ENCODE measurements at regions not wholly inside any gene's neighbourhood (a gene's known extent, or its start where the extent isn't known, plus 50 kb on each side); places are given as distances from the start of the nearest gene placed in this dataset.

- TF ChIP-seq, protein P1, sequence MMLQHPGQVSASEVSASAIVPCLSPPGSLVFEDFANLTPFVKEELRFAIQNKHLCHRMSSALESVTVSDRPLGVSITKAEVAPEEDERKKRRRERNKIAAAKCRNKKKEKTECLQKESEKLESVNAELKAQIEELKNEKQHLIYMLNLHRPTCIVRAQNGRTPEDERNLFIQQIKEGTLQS (IDR thresholded peaks at IDR 0.05): no peak
- TF ChIP-seq, protein P1 (CRISPR knock-in tag; conservative IDR thresholded peaks at IDR 0.05): no peak
- TF ChIP-seq POLR3G (IDR thresholded peaks at IDR 0.05; ENCODE audit: extremely low read depth, insufficient read length, insufficient replicate concordance) (no peak), NUFIP1 (IDR thresholded peaks at IDR 0.05; ENCODE audit: partially characterized antibody) (no peak), SMAD2 (IDR thresholded peaks at IDR 0.05; ENCODE audit: low read depth, low read length) (no peak), DACH1 (IDR thresholded peaks at IDR 0.05; ENCODE audit: partially characterized antibody) (no peak), KDM5B (IDR thresholded peaks at IDR 0.05; ENCODE audit: insufficient replicate concordance, low read depth, low read length) (no peak), KAT2B (IDR thresholded peaks at IDR 0.05; ENCODE audit: low read depth, low read length) (no peak), EZH2 (IDR thresholded peaks at IDR 0.05; ENCODE audit: borderline replicate concordance, low read depth, low read length) (no peak), MTA3 (IDR thresholded peaks at IDR 0.05; ENCODE audit: borderline replicate concordance) (no peak)
- TF ChIP-seq, protein P2, sequence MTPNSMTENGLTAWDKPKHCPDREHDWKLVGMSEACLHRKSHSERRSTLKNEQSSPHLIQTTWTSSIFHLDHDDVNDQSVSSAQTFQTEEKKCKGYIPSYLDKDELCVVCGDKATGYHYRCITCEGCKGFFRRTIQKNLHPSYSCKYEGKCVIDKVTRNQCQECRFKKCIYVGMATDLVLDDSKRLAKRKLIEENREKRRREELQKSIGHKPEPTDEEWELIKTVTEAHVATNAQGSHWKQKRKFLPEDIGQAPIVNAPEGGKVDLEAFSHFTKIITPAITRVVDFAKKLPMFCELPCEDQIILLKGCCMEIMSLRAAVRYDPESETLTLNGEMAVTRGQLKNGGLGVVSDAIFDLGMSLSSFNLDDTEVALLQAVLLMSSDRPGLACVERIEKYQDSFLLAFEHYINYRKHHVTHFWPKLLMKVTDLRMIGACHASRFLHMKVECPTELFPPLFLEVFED (CRISPR knock-in tag; conservative IDR thresholded peaks at IDR 0.05): no peak
These were observed 67.0 kb upstream of the CAND1 start (continued) for GRCh38 chr12:67202011-67202677.

All from K562 (cell line).